H1 (cell line): ENCODE measurements at regions not wholly inside any gene's neighbourhood (a gene's known extent, or its start where the extent isn't known, plus 50 kb on each side); places are given as distances from the start of the nearest gene placed in this dataset.

Experiments used
- CTCF ChIA-PET: fragments of 300-600 bp; sonication (Branson Sonifier 250); formaldehyde crosslinking; loops from one replicate; lab custom pipeline; 2021; ENCODE audit not compliant: partially characterized antibody; lab: Charles Lee
- POLR2A ChIA-PET: fragments of 300-600 bp; sonication (Branson Sonifier 250); formaldehyde crosslinking; loops from one replicate; lab custom pipeline; 2021; ENCODE audit warnings: inconsistent platforms; ENCODE audit not compliant: partially characterized antibody; lab: Charles Lee
- DNase-seq, 2 experiments: peaks; one replicate each; pipeline versions ENCODE4 v3.0.0 to v3.0.0-alpha.2; 2010 to 2022; ENCODE audit warnings: low spot score in 2 of 2, low read depth in 1 of 2, mixed read lengths in 1 of 2
- FAIRE-seq: peaks from 2 replicates; lab custom pipeline; 2011; peaks lifted over from hg19 to GRCh38; lab: Jason Lieb, UNC
- H2AFZ ChIP-seq: 2 replicates; pipeline ENCODE4 v1.8.1; 2012; ENCODE audit warnings: low read length, inconsistent platforms
- H2AK5ac ChIP-seq: 2 replicates; pipeline ENCODE4 v1.6.1; 2013; ENCODE audit warnings: low read depth, low read length
- H2BK120ac ChIP-seq: replicated peaks from 2 replicates; pipeline ENCODE3; 2013; ENCODE audit warnings: low read depth, low read length, inconsistent platforms
- H2BK12ac ChIP-seq: 2 replicates; pipeline ENCODE4 v1.6.1; 2013; ENCODE audit warnings: low read depth, low read length
- H2BK15ac ChIP-seq: 2 replicates; pipeline ENCODE4 v1.6.1; 2013; ENCODE audit warnings: low read length
- H2BK20ac ChIP-seq: 2 replicates; pipeline ENCODE4 v1.6.1; 2013; ENCODE audit warnings: low read length
- H2BK5ac ChIP-seq: 2 replicates; pipeline ENCODE4 v1.6.1; 2013; ENCODE audit warnings: low read depth, low read length
- H3K14ac ChIP-seq: 2 replicates; pipeline ENCODE4 v1.6.1; 2013; ENCODE audit warnings: inconsistent platforms; ENCODE audit not compliant: insufficient read length
- H3K18ac ChIP-seq: 2 replicates; pipeline ENCODE4 v1.6.1; 2013; ENCODE audit warnings: low read length; ENCODE audit errors: extremely low read depth
- H3K23ac ChIP-seq: 2 replicates; pipeline ENCODE4 v1.6.1; 2013; ENCODE audit warnings: inconsistent platforms; ENCODE audit not compliant: insufficient read length
- H3K23me2 ChIP-seq: 2 replicates; pipeline ENCODE4 v1.6.1; 2013; ENCODE audit warnings: low read depth, low read length
- H3K27ac ChIP-seq: 2 replicates; pipeline ENCODE4 v1.6.1; 2011; ENCODE audit warnings: low read depth, low read length, inconsistent platforms
- H3K27me3 ChIP-seq, 4 experiments: replicated peaks in 1 of 4; 1 replicate in 1 of 4; 2 replicates in 3 of 4; pipeline versions ENCODE4 v1.6.1 to v1.8.1; 2011 to 2013; ENCODE audit warnings: low read length in 3 of 4, mild to moderate bottlenecking in 3 of 4, inconsistent platforms in 2 of 4, mixed read lengths in 2 of 4, moderate library complexity in 1 of 4; ENCODE audit not compliant: control insufficient read depth in 3 of 4, insufficient read depth in 3 of 4; ENCODE audit errors: extremely low read depth in 1 of 4
- H3K36me3 ChIP-seq, 4 experiments: 2 replicates each; pipeline versions ENCODE4 v1.6.1 to v1.8.1; 2011 to 2013; ENCODE audit warnings: mild to moderate bottlenecking in 4 of 4, low read length in 3 of 4, moderate library complexity in 2 of 4, control low read depth in 1 of 4, inconsistent platforms in 1 of 4; ENCODE audit not compliant: insufficient read depth in 4 of 4, control insufficient read depth in 2 of 4
- H3K4ac ChIP-seq: replicated peaks from 2 replicates; pipeline ENCODE3; 2013; ENCODE audit warnings: low read length, low read depth, mixed read lengths, inconsistent platforms; ENCODE audit not compliant: insufficient read length
- H3K4me1 ChIP-seq, 4 experiments: replicated peaks in 1 of 4; 1 replicate in 1 of 4; 2 replicates in 3 of 4; pipeline versions ENCODE4 v1.6.1 to v1.8.1; 2011 to 2013; ENCODE audit warnings: low read length in 3 of 4, inconsistent platforms in 2 of 4, mixed read lengths in 1 of 4; ENCODE audit not compliant: insufficient read depth in 4 of 4, control insufficient read depth in 3 of 4
- H3K4me2 ChIP-seq, 2 experiments: 2 replicates each; pipeline versions ENCODE4 v1.6.1 to v1.8.1; 2011 to 2013; ENCODE audit warnings: low read depth in 2 of 2, low read length in 2 of 2, control low read depth in 1 of 2, inconsistent platforms in 1 of 2, mild to moderate bottlenecking in 1 of 2; ENCODE audit not compliant: insufficient read depth in 1 of 2
- H3K4me3 ChIP-seq, 4 experiments: fragments of 200-600, 300-600 bp in 1 of 4; sonication (generic), shearing (Covaris generic), sonication (Bioruptor Twin) in 1 of 4; 2 replicates each; pipeline versions ENCODE4 v1.5.1 to v1.8.1; 2011 to 2016; ENCODE audit warnings: low read length in 4 of 4, low read depth in 3 of 4, control low read depth in 2 of 4, inconsistent platforms in 2 of 4, mild to moderate bottlenecking in 2 of 4, mixed read lengths in 1 of 4, moderate library complexity in 1 of 4; ENCODE audit not compliant: insufficient read depth in 2 of 4; ENCODE audit errors: extremely low read depth in 1 of 4
- H3K56ac ChIP-seq: replicated peaks from 2 replicates; pipeline ENCODE3; 2013; ENCODE audit warnings: low read depth, mild to moderate bottlenecking, mixed read lengths, low read length, inconsistent platforms; ENCODE audit not compliant: insufficient read length
- H3K79me1 ChIP-seq: 2 replicates; pipeline ENCODE4 v1.6.1; 2013; ENCODE audit warnings: low read depth, low read length, control low read depth
- H3K79me2 ChIP-seq, 2 experiments: 2 replicates each; pipeline versions ENCODE4 v1.6.1 to v1.8.1; 2012 to 2013; ENCODE audit warnings: low read length in 2 of 2, mild to moderate bottlenecking in 2 of 2, inconsistent platforms in 1 of 2; ENCODE audit not compliant: insufficient read depth in 2 of 2, control insufficient read depth in 1 of 2
- H3K9ac ChIP-seq, 4 experiments: replicated peaks in 1 of 4; 1 replicate in 1 of 4; 2 replicates in 3 of 4; pipeline versions ENCODE4 v1.6.1 to v1.8.1; 2011 to 2013; ENCODE audit warnings: low read depth in 3 of 4, low read length in 3 of 4, control low read depth in 2 of 4, mild to moderate bottlenecking in 2 of 4, moderate library complexity in 2 of 4, inconsistent platforms in 1 of 4; ENCODE audit errors: extremely low read depth in 1 of 4
- H3K9me3 ChIP-seq, 2 experiments: 2 replicates each; pipeline versions ENCODE4 v1.6.1 to v1.8.1; 2012 to 2013; ENCODE audit warnings: mild to moderate bottlenecking in 2 of 2, moderate library complexity in 2 of 2, control low read depth in 1 of 2, inconsistent platforms in 1 of 2, low read depth in 1 of 2, low read length in 1 of 2, mixed read lengths in 1 of 2; ENCODE audit not compliant: insufficient read depth in 2 of 2
- H4K20me1 ChIP-seq, 2 experiments: replicated peaks in 1 of 2; 2 replicates each; pipeline versions ENCODE3 to v1.8.1; 2011 to 2013; ENCODE audit warnings: inconsistent platforms in 2 of 2, low read length in 2 of 2, mild to moderate bottlenecking in 1 of 2; ENCODE audit not compliant: insufficient read depth in 2 of 2, control insufficient read depth in 1 of 2
- H4K5ac ChIP-seq: 2 replicates; pipeline ENCODE4 v1.6.1; 2013; ENCODE audit warnings: low read length, low read depth, mixed read lengths, inconsistent platforms; ENCODE audit not compliant: insufficient read length
- H4K8ac ChIP-seq: 2 replicates; pipeline ENCODE4 v1.8.0; 2013; ENCODE audit warnings: mild to moderate bottlenecking, moderate library complexity, low read length, inconsistent platforms; ENCODE audit not compliant: insufficient read depth; ENCODE audit errors: extremely low read depth
- H4K91ac ChIP-seq: replicated peaks from 2 replicates; pipeline ENCODE3; 2013; ENCODE audit warnings: low read length, mixed read lengths, inconsistent platforms; ENCODE audit not compliant: insufficient read length
- ASH2L ChIP-seq: fragments of 200-600, 300-600 bp; sonication (generic); IDR thresholded peaks from one replicate; pipeline ENCODE4 v1.7.1; 2017; ENCODE audit warnings: low read length
- CBX8 ChIP-seq: fragments of 300-800, 300-1000 bp; sonication (generic); IDR thresholded peaks from 2 replicates; pipeline ENCODE4 v1.7.1; 2016; ENCODE audit warnings: low read depth, low read length, borderline replicate concordance
- CTBP2 ChIP-seq: IDR thresholded peaks from 2 replicates; pipeline ENCODE4 v1.7.0; 2011; ENCODE audit warnings: borderline replicate concordance, mild to moderate bottlenecking, moderate library complexity, mixed read lengths, low read length; ENCODE audit not compliant: insufficient read depth, insufficient read length
- EGR1 ChIP-seq: IDR thresholded peaks from 2 replicates; pipeline ENCODE4 v1.6.1; 2011; ENCODE audit warnings: low read depth, low read length, borderline replicate concordance
- HDAC6 ChIP-seq: IDR thresholded peaks from one replicate; pipeline ENCODE4 v1.7.1; 2012; ENCODE audit warnings: low read depth, mild to moderate bottlenecking, inconsistent platforms, low read length, moderate library complexity
- KDM5A ChIP-seq: fragments of 200-600 bp; IDR thresholded peaks from 2 replicates; pipeline ENCODE4 v1.7.1; 2012; ENCODE audit warnings: mild to moderate bottlenecking, low read length, inconsistent platforms, mixed read lengths
- NRF1 ChIP-seq: IDR thresholded peaks from 2 replicates; pipeline ENCODE4 v1.6.1; 2011; ENCODE audit warnings: mild to moderate bottlenecking, low read depth, low read length, improper control_type of control experiment
- PHF8 ChIP-seq: fragments of 200-600 bp; sonication (generic); conservative IDR thresholded peaks from 2 replicates; pipeline ENCODE4 v1.7.1; 2012; ENCODE audit warnings: low read depth, mild to moderate bottlenecking, inconsistent platforms, low read length, moderate library complexity
- RAD21 ChIP-seq, 2 experiments: IDR thresholded peaks in 1 of 2; conservative IDR thresholded peaks in 1 of 2; 2 replicates each; pipeline ENCODE4 v1.6.1; 2011; ENCODE audit warnings: low read depth in 2 of 2, low read length in 2 of 2, improper control_type of control experiment in 1 of 2, inconsistent platforms in 1 of 2, mild to moderate bottlenecking in 1 of 2, moderate library complexity in 1 of 2
- RFX5 ChIP-seq: IDR thresholded peaks from 2 replicates; pipeline ENCODE4 v1.6.1; 2011; ENCODE audit warnings: low read depth, low read length, improper control_type of control experiment, borderline replicate concordance
- whole genome bisulfite sequencing, 2 experiments: shearing (Covaris generic) in 1 of 2; methylation state at CpG; one replicate each; pipeline versions ENCODE4 v1.1.6 to v1.1.7; 2013 to 2015; ENCODE audit warnings: low lambda C conversion rate in 2 of 2, mixed read lengths in 2 of 2, inconsistent platforms in 1 of 2, low coverage in 1 of 2, missing lambda C conversion rate in 1 of 2; ENCODE audit not compliant: insufficient replicate concordance in 2 of 2, insufficient coverage in 1 of 2, insufficient read length in 1 of 2; ENCODE audit errors: extremely low coverage in 1 of 2, missing lambda C conversion rate in 1 of 2; 5-methylcytosine and 5-hydroxymethylcytosine counted together
- TF ChIP-seq, protein P1 (sequence below): IDR thresholded peaks from 2 replicates; pipeline ENCODE4 v1.6.1; 2011; ENCODE audit warnings: low read length, improper control_type of control experiment

DNA sequence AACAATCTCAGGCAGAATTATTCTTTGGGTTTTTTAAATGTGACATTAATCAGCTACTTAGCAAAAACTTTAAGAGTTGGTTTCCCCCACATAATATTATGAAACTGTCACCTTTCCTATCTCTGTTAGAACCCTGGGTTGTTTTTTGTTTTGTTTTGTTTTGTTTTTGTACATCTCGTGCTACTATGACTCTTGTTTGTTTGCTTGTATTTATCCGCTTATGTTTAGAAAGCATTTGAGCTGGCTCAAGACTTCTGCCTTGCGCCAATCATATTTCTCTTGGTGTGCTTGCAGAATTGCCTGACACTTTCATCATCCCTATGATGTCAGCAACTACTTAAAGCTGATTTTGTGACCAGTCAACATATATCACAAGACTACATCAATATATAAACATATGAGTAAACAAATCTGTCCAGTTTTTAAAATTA, 116.9 kb downstream of the DCLK3 start:
- no peak overlapping the region for H3K4me2 ChIP-seq
- no peaks in the 10 kb centered on the region for H3K4me1 ChIP-seq
- H3K79me2 ChIP-seq = no peaks in the 10 kb centered on the region
- no peak overlapping the region for H3K23ac ChIP-seq
- no peak overlapping the region for H3K4me3 ChIP-seq
- H2AFZ ChIP-seq = no peak overlapping the region
- H3K56ac ChIP-seq = no peak overlapping the region
- no peak overlapping the region for H3K14ac ChIP-seq
- H4K20me1 ChIP-seq = no peaks in the 10 kb centered on the region
- no peaks in the 10 kb centered on the region; a peak in 1 of 8 replicates for H3K36me3 ChIP-seq
- ChIA-PET CTCF (interaction anchor here (0.8 to 1.4 kb wide), 2 partner anchors 10 to 524 kb away, joined by 3 read pairs; no protein-coding TSS in a partner anchor), POLR2A (no interaction called here)
- no peak overlapping the region for H2BK5ac ChIP-seq
- H3K27ac ChIP-seq = no peak overlapping the region
- H3K27me3 ChIP-seq = no peaks in the 10 kb centered on the region
- no peak overlapping the region for H4K5ac ChIP-seq
- H3K79me1 ChIP-seq = no peaks in the 10 kb centered on the region
- H2BK20ac ChIP-seq = no peak overlapping the region
- no peak overlapping the region for H2AK5ac ChIP-seq
- no peak overlapping the region for H4K91ac ChIP-seq
- no peak overlapping the region for H2BK12ac ChIP-seq
- H3K9me3 ChIP-seq = no peaks in the 10 kb centered on the region
- H3K18ac ChIP-seq = no peak overlapping the region
- no peak overlapping the region for H3K9ac ChIP-seq
- H3K23me2 ChIP-seq = no peaks in the 10 kb centered on the region
- no peak overlapping the region for H3K4ac ChIP-seq
- WGBS, 2 experiments = 85% methylated on average over 3 of the region's 3 CpGs; no CpG with 5 or more reads in 1 of the 2 experiments
- no peak overlapping the region for H2BK120ac ChIP-seq
- H2BK15ac ChIP-seq = no peak overlapping the region
- no peak overlapping the region for H4K8ac ChIP-seq
- DNase-seq (no peak), FAIRE-seq (peak; percentile 19)
- no peak for TF ChIP-seq ASH2L
- no peak for TF ChIP-seq RFX5
- TF ChIP-seq PHF8 = no peak
- no peak for TF ChIP-seq HDAC6
- TF ChIP-seq NRF1 = no peak
- TF ChIP-seq CBX8 = no peak
- TF ChIP-seq KDM5A = no peak
- no peak for TF ChIP-seq EGR1
- TF ChIP-seq, protein P1, sequence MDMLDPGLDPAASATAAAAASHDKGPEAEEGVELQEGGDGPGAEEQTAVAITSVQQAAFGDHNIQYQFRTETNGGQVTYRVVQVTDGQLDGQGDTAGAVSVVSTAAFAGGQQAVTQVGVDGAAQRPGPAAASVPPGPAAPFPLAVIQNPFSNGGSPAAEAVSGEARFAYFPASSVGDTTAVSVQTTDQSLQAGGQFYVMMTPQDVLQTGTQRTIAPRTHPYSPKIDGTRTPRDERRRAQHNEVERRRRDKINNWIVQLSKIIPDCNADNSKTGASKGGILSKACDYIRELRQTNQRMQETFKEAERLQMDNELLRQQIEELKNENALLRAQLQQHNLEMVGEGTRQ = no peak
- TF ChIP-seq RAD21 (IDR thresholded peaks at IDR 0.05 in 1 of 2, conservative IDR thresholded peaks at IDR 0.05 in 1 of 2; ENCODE audit: low read depth in 2 of 2, low read length in 2 of 2) = no peak
- TF ChIP-seq CTBP2 = no peak
